Upper lobe of right lung (tissue), 1 donor: ENCODE measurements at regions not wholly inside any gene's neighbourhood (a gene's known extent, or its start where the extent isn't known, plus 50 kb on each side); places are given as distances from the start of the nearest gene placed in this dataset.

Source experiments
- ATAC-seq: fragments of 200-7000 bp; cut with Tn5 transposase; one replicate; pipeline ENCODE4 v1.9.1; 2020; ENCODE audit warnings: mild to moderate bottlenecking, moderate library complexity
- DNase-seq: peaks from one replicate; pipeline ENCODE4 v3.0.0-alpha.2; 2020
- H3K27ac ChIP-seq: fragments of 200-600 bp; one replicate; pipeline ENCODE4 v1.8.0; 2022
- H3K27me3 ChIP-seq: fragments of 200-600 bp; one replicate; pipeline ENCODE4 v1.8.0; 2022; ENCODE audit warnings: mild to moderate bottlenecking
- H3K36me3 ChIP-seq: fragments of 200-600 bp; one replicate; pipeline ENCODE4 v1.8.0; 2022
- H3K4me1 ChIP-seq: fragments of 200-600 bp; one replicate; pipeline ENCODE4 v1.8.0; 2022
- H3K4me3 ChIP-seq: fragments of 200-600 bp; one replicate; pipeline ENCODE4 v1.8.0; 2022; ENCODE audit warnings: mild to moderate bottlenecking
- H3K9me3 ChIP-seq: fragments of 200-600 bp; one replicate; pipeline ENCODE4 v1.8.0; 2022
- intact Hi-C: fragments of 100-400 bp; cut with DNase I; formaldehyde crosslinking; loops from one replicate; pipeline ENCODE4 v1.11.0; 2022
- TF ChIP-seq, protein P1 (sequence below): fragments of 200-600 bp; IDR thresholded peaks from one replicate; pipeline ENCODE4 v1.8.0; 2022; ENCODE audit warnings: antibody characterized with exemption
- donor health status: DM: no; HTN: yes; CAD: no; lungs with severe emphysema.

- ATAC-seq (no peak), DNase-seq (no peak)
- Histone ChIP-seq H3K4me1 (no peaks in the 10 kb centered on the region), H3K9me3 (no peaks in the 10 kb centered on the region), H3K36me3 (no peaks in the 10 kb centered on the region), H3K4me3 (no peak overlapping the region), H3K27ac (no peak overlapping the region), H3K27me3 (peaks cover 15% of the 10 kb centered on the region)
- TF ChIP-seq, protein P1, sequence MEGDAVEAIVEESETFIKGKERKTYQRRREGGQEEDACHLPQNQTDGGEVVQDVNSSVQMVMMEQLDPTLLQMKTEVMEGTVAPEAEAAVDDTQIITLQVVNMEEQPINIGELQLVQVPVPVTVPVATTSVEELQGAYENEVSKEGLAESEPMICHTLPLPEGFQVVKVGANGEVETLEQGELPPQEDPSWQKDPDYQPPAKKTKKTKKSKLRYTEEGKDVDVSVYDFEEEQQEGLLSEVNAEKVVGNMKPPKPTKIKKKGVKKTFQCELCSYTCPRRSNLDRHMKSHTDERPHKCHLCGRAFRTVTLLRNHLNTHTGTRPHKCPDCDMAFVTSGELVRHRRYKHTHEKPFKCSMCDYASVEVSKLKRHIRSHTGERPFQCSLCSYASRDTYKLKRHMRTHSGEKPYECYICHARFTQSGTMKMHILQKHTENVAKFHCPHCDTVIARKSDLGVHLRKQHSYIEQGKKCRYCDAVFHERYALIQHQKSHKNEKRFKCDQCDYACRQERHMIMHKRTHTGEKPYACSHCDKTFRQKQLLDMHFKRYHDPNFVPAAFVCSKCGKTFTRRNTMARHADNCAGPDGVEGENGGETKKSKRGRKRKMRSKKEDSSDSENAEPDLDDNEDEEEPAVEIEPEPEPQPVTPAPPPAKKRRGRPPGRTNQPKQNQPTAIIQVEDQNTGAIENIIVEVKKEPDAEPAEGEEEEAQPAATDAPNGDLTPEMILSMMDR: no peak
- intact Hi-C loops: no loop called here
Measured at GRCh38 chr20:47872341-47872740, 87.1 kb upstream of the SULF2 start.

GRCh38 chr20:47870475-47870874 is 85.2 kb upstream of the SULF2 start:
- Histone ChIP-seq H3K9me3 (no peaks in the 10 kb centered on the region), H3K27me3 (peaks cover 11% of the 10 kb centered on the region), H3K4me1 (no peaks in the 10 kb centered on the region), H3K36me3 (no peaks in the 10 kb centered on the region), H3K4me3 (no peak overlapping the region), H3K27ac (no peak overlapping the region)
- ATAC-seq (no peak), DNase-seq (no peak)
- TF ChIP-seq, protein P1: no peak
- intact Hi-C loops: no loop called here

DNA sequence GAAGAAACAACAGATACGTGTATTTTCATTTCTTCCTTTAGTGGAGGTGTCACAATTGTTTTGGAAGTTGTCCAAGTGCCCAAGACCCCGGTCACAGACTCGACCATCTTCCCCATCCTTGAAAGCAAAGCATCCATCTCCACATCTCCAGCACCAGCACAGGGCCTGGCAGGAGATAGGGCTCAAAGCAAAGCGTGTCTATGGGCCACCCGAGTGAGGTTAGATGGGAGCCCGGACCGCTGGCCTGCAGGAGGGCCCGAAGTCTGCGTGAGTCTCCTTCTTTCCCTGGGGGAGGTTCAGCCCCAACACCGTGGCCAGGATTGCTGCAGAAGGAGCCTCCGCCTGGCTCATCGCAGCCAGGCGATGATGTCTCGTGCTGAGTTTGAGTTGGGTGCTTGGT is 83.5 kb upstream of the SULF2 start:
- no peaks in the 10 kb centered on the region for H3K36me3 ChIP-seq
- TF ChIP-seq, protein P1: no peak
- H3K27me3 ChIP-seq: peaks cover 11% of the 10 kb centered on the region
- DNase-seq (no peak), ATAC-seq (no peak)
- H3K4me1 ChIP-seq: no peaks in the 10 kb centered on the region
- no peak overlapping the region for H3K4me3 ChIP-seq
- intact Hi-C loops: no loop called here
- H3K27ac ChIP-seq: no peak overlapping the region
- H3K9me3 ChIP-seq: no peaks in the 10 kb centered on the region

GRCh38 chr20:47868236-47868635 is 83.0 kb upstream of the SULF2 start:
- Histone ChIP-seq H3K4me3 (no peak overlapping the region), H3K36me3 (no peaks in the 10 kb centered on the region), H3K27ac (no peak overlapping the region), H3K27me3 (peaks cover 11% of the 10 kb centered on the region), H3K9me3 (no peaks in the 10 kb centered on the region), H3K4me1 (no peaks in the 10 kb centered on the region)
- intact Hi-C loops: no loop called here
- DNase-seq (no peak), ATAC-seq (no peak)
- TF ChIP-seq, protein P1: no peak

DNA sequence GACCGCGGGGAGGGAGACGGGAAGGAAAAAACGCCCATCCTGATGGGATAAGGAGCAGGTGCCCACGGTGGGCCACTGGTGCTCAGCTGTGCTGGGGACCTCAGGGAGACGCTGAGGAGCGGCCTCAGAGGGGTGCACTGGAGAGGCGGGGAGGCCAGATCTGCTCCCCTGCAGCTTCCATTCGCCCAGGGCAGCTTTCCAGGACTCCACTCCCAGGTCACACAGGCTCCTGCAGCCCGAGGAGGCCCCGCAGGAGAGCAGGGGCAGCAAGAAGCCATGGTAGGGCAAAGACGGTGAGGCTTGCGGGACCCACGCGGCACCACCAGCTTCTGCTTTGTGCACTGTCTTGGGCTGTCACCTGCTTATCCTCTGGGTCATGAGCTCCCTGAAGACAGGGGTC is 82.5 kb upstream of the SULF2 start:
- H3K36me3 ChIP-seq: no peaks in the 10 kb centered on the region
- DNase-seq (no peak), ATAC-seq (no peak)
- H3K4me1 ChIP-seq: no peaks in the 10 kb centered on the region
- intact Hi-C loops: no loop called here
- TF ChIP-seq, protein P1: no peak
- no peaks in the 10 kb centered on the region for H3K9me3 ChIP-seq
- peaks cover 11% of the 10 kb centered on the region for H3K27me3 ChIP-seq
- H3K27ac ChIP-seq: no peak overlapping the region
- no peak overlapping the region for H3K4me3 ChIP-seq

- no peak overlapping the region for H3K27ac ChIP-seq
- intact Hi-C loops: no loop called here
- ATAC-seq: no peak
- peaks cover 11% of the 10 kb centered on the region for H3K27me3 ChIP-seq
- no peaks in the 10 kb centered on the region for H3K9me3 ChIP-seq
- H3K4me1 ChIP-seq: no peaks in the 10 kb centered on the region
- H3K4me3 ChIP-seq: no peak overlapping the region
- no peak for DNase-seq
- no peaks in the 10 kb centered on the region for H3K36me3 ChIP-seq
- TF ChIP-seq, protein P1: no peak
Measured at GRCh38 chr20:47866480-47866879, 81.2 kb upstream of the SULF2 start.
